WERI-Rb-1 (cell line): ENCODE measurements at regions not wholly inside any gene's neighbourhood (a gene's known extent, or its start where the extent isn't known, plus 50 kb on each side); places are given as distances from the start of the nearest gene placed in this dataset.

Experiments used
- DNase-seq: peaks from one replicate; pipeline ENCODE4 v3.0.0-alpha.2; 2020
- H3K27ac ChIP-seq: fragments of 250-450 bp; sonication (Bioruptor Pico); 2 replicates; pipeline ENCODE4 v1.5.1; 2020; ENCODE audit warnings: mild to moderate bottlenecking, moderate library complexity
- H3K27me3 ChIP-seq: fragments of 250-450 bp; sonication (Bioruptor Pico); 2 replicates; pipeline ENCODE4 v1.5.1; 2021; ENCODE audit warnings: mild to moderate bottlenecking, low read depth, moderate library complexity; ENCODE audit not compliant: insufficient read depth, severe bottlenecking
- H3K36me3 ChIP-seq: fragments of 250-450 bp; sonication (Bioruptor Pico); 2 replicates; pipeline ENCODE4 v1.5.1; 2020; ENCODE audit warnings: mild to moderate bottlenecking, moderate library complexity
- H3K4me3 ChIP-seq: 2 replicates; pipeline ENCODE4 v1.5.1; 2011; ENCODE audit warnings: low read depth, mild to moderate bottlenecking, control low read depth, low read length
- H3K9me3 ChIP-seq: fragments of 250-450 bp; sonication (Bioruptor Pico); 2 replicates; pipeline ENCODE4 v1.5.1; 2021; ENCODE audit warnings: mild to moderate bottlenecking, moderate library complexity; ENCODE audit not compliant: severe bottlenecking
- TF ChIP-seq, protein P1 (sequence below): IDR thresholded peaks from 2 replicates; pipeline ENCODE4 v1.5.1; 2011; ENCODE audit warnings: low read depth, mild to moderate bottlenecking, control low read depth, inconsistent platforms, low read length

DNA sequence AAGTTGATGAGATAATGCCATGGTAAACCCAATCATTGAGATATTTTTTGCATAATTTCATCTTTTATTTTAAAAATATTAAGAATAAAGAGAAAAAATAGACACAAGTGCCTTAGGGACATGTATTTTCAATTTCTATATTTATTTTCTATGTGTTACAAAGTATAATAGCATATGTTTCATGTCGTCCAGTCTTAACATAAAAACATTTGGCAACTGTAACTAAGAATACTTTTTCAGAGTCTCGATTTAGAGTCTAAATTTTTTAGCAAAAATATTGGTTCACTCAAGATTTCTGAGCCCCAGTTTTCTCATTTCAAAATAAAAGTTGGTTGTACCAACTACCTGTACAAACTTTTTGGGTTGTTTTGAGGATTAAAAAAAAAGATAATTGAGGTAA, 511.4 kb upstream of the ZNF385D start:
- TF ChIP-seq, protein P1, sequence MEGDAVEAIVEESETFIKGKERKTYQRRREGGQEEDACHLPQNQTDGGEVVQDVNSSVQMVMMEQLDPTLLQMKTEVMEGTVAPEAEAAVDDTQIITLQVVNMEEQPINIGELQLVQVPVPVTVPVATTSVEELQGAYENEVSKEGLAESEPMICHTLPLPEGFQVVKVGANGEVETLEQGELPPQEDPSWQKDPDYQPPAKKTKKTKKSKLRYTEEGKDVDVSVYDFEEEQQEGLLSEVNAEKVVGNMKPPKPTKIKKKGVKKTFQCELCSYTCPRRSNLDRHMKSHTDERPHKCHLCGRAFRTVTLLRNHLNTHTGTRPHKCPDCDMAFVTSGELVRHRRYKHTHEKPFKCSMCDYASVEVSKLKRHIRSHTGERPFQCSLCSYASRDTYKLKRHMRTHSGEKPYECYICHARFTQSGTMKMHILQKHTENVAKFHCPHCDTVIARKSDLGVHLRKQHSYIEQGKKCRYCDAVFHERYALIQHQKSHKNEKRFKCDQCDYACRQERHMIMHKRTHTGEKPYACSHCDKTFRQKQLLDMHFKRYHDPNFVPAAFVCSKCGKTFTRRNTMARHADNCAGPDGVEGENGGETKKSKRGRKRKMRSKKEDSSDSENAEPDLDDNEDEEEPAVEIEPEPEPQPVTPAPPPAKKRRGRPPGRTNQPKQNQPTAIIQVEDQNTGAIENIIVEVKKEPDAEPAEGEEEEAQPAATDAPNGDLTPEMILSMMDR = no peak
- no peaks in the 10 kb centered on the region for H3K36me3 ChIP-seq
- no peak overlapping the region for H3K4me3 ChIP-seq
- DNase-seq = no peak
- no peak overlapping the region for H3K27ac ChIP-seq
- H3K27me3 ChIP-seq = no peaks in the 10 kb centered on the region
- H3K9me3 ChIP-seq = no peaks in the 10 kb centered on the region

- H3K27me3 ChIP-seq = no peaks in the 10 kb centered on the region
- H3K4me3 ChIP-seq = no peak overlapping the region
- H3K36me3 ChIP-seq = no peaks in the 10 kb centered on the region
- TF ChIP-seq, protein P1 = no peak
- no peaks in the 10 kb centered on the region for H3K9me3 ChIP-seq
- no peak overlapping the region for H3K27ac ChIP-seq
- DNase-seq = no peak
Measured at GRCh38 chr3:22263042-22263441, 512.0 kb upstream of the ZNF385D start.

DNA sequence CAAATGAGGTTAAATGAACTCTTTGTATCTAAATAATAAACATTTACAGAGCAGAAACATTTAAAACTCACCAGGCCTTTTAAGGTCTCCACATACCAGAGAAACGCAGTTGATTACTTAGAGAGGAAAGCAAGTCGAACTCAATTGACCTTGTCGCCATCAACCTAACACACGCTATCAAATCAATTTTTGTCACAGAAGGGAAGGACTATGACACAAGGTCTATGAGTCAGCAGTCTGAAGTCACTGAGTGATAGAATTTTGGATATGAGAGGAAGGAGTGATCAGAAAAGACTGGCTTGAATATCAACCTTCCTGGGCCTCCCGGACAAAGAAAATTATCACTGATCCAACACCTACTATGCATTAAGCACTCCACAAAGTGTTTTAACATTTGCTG, 514.4 kb upstream of the ZNF385D start:
- no peak for DNase-seq
- Histone ChIP-seq H3K36me3 (no peaks in the 10 kb centered on the region), H3K27ac (no peak overlapping the region), H3K4me3 (no peak overlapping the region), H3K9me3 (no peaks in the 10 kb centered on the region), H3K27me3 (no peaks in the 10 kb centered on the region)
- TF ChIP-seq, protein P1 = no peak

DNA sequence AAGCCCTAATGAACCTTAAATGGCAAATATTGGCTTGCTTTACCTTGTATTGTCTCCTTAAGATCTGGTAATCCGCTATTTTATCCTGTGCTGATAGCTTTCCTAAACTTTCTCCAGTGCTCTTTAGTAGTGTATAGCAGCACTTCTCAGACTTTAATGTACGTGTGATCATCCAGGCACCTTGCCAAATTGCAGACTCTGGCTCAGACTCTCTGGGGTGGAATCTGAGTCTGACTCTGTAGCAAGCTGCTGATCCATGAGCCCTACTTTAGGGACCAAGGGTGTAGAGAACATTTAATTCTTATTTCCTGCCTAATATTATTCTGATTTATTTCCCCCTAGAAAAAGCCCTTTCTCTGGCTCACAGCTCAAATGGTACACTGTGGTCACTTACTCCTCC, 518.8 kb upstream of the ZNF385D start:
- no peak for DNase-seq
- TF ChIP-seq, protein P1 = no peak
- Histone ChIP-seq H3K27ac (no peak overlapping the region), H3K36me3 (no peaks in the 10 kb centered on the region), H3K27me3 (no peaks in the 10 kb centered on the region), H3K4me3 (no peak overlapping the region), H3K9me3 (no peaks in the 10 kb centered on the region)

DNA sequence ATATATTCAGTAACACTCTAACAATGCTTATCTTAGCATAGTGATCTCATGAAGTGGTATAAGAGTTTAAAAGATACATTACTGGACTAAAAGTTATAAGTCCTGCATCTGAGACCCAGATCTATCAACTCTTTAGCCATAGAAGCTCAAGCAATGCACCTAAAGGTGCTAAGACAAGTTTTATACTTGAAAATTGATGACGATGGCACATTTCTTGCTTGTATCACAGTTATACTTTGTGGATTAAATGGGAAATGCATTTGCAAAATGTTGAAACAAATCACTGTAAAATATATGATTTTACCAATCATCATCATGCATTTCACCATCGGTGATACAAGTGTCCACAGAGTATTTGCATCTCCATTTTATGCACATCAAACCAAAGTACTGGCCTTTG, 525.3 kb upstream of the ZNF385D start:
- Histone ChIP-seq H3K9me3 (no peaks in the 10 kb centered on the region), H3K27me3 (no peaks in the 10 kb centered on the region), H3K36me3 (no peaks in the 10 kb centered on the region), H3K4me3 (no peak overlapping the region), H3K27ac (no peak overlapping the region)
- no peak for DNase-seq
- TF ChIP-seq, protein P1 = no peak

- Histone ChIP-seq H3K27me3 (no peaks in the 10 kb centered on the region), H3K9me3 (no peaks in the 10 kb centered on the region), H3K4me3 (no peak overlapping the region), H3K27ac (no peak overlapping the region), H3K36me3 (no peaks in the 10 kb centered on the region)
- DNase-seq = no peak
- TF ChIP-seq, protein P1 = no peak
Measured at GRCh38 chr3:22284559-22284958, 533.5 kb upstream of the ZNF385D start.
